HCT116 (cell line): ENCODE measurements at regions not wholly inside any gene's neighbourhood (a gene's known extent, or its start where the extent isn't known, plus 50 kb on each side); places are given as distances from the start of the nearest gene placed in this dataset.
A peak's percentile ranks its signal among the peaks of the same experiment; 100 is the strongest.

Experiments
- ATAC-seq: fragments of 200-7000 bp; cut with Tn5 transposase; 2 replicates; pipeline ENCODE4 v1.9.1; 2020; ENCODE audit warnings: mild to moderate bottlenecking, moderate library complexity
- BruUV-seq: library from RNA; stranded (reverse); fragments of 400-500 nt; replicated peaks from 2 replicates; lab custom pipeline; 2021; lab: Mats Ljungman, UMichigan
- CTCF ChIA-PET: fragments of 300-600 bp; sonication (Branson Sonifier 250); formaldehyde crosslinking; loops from one replicate; lab custom pipeline; 2021; ENCODE audit warnings: antibody characterized with exemption; lab: Charles Lee
- POLR2A ChIA-PET: fragments of 300-600, 350-600 bp; sonication (Branson Sonifier 250); formaldehyde crosslinking; loops from one replicate; lab custom pipeline; 2021; ENCODE audit warnings: antibody characterized with exemption; lab: Charles Lee
- RAD21 ChIA-PET, 2 experiments: fragments of 300-600 bp; sonication (Branson Sonifier 250); formaldehyde crosslinking; loops; one replicate each; lab custom pipeline; 2023; ENCODE audit warnings: low total read pairs in 2 of 2; ENCODE audit not compliant: uncharacterized antibody in 2 of 2, unreplicated experiment in 2 of 2, low non-redundant PET in 1 of 2; lab: Charles Lee
- DNase-seq: peaks from one replicate; pipeline ENCODE4 v3.0.0-alpha.2; 2010; ENCODE audit warnings: low read depth, low spot score
- H2AFZ ChIP-seq: fragments of 200-600 bp; shearing (Covaris generic), sonication (generic); 2 replicates; pipeline ENCODE4 v1.6.1; 2017; ENCODE audit warnings: low read depth, mixed run types, mixed read lengths, antibody characterized with exemption, low read length; ENCODE audit not compliant: poor library complexity, severe bottlenecking
- H3K27ac ChIP-seq: 2 replicates; pipeline ENCODE4 v1.5.1; 2012; ENCODE audit warnings: low read depth, low read length
- H3K27me3 ChIP-seq: fragments of 200-600 bp; sonication (generic); 2 replicates; pipeline ENCODE4 v1.6.1; 2016; ENCODE audit warnings: mixed run types, low read length, mixed read lengths; ENCODE audit not compliant: insufficient read depth
- H3K36me3 ChIP-seq, 2 experiments: fragments of 200-500 bp in 1 of 2; fragments of 200-600 bp in 1 of 2; sonication (Bioruptor generic) in 1 of 2; sonication (generic) in 1 of 2; 2 replicates each; pipeline versions ENCODE4 v1.5.1 to v1.6.1; 2014 to 2016; ENCODE audit warnings: low read length in 2 of 2, inconsistent platforms in 1 of 2, mixed read lengths in 1 of 2, mixed run types in 1 of 2; ENCODE audit not compliant: insufficient read depth in 2 of 2, control insufficient read depth in 1 of 2
- H3K4me1 ChIP-seq, 2 experiments: fragments of 200-600 bp in 1 of 2; sonication (generic) in 1 of 2; 2 replicates each; pipeline versions ENCODE4 v1.5.1 to v1.6.1; 2012 to 2017; ENCODE audit warnings: low read length in 2 of 2, inconsistent platforms in 1 of 2, mild to moderate bottlenecking in 1 of 2, mixed read lengths in 1 of 2, mixed run types in 1 of 2, moderate library complexity in 1 of 2; ENCODE audit not compliant: insufficient read depth in 2 of 2, control insufficient read depth in 1 of 2
- H3K4me2 ChIP-seq: fragments of 200-600 bp; sonication (generic); 2 replicates; pipeline ENCODE4 v1.6.1; 2017; ENCODE audit warnings: mixed run types, low read length, mixed read lengths
- H3K4me3 ChIP-seq, 2 experiments: fragments of 200-600 bp in 1 of 2; sonication (generic) in 1 of 2; replicated peaks in 1 of 2; 2 replicates each; pipeline ENCODE4 v1.5.1; 2011 to 2016; ENCODE audit warnings: low read length in 2 of 2, control low read depth in 1 of 2, low read depth in 1 of 2, mild to moderate bottlenecking in 1 of 2, mixed read lengths in 1 of 2, mixed run types in 1 of 2
- H3K79me2 ChIP-seq: fragments of 200-600 bp; sonication (generic); 2 replicates; pipeline ENCODE4 v1.6.1; 2017; ENCODE audit warnings: mild to moderate bottlenecking, mixed run types, low read length, moderate library complexity, mixed read lengths; ENCODE audit not compliant: insufficient read depth
- H3K9ac ChIP-seq: fragments of 200-600 bp; sonication (generic); 2 replicates; pipeline ENCODE4 v1.6.1; 2016; ENCODE audit warnings: low read length, mixed read lengths
- H3K9me2 ChIP-seq: fragments of 200-600 bp; sonication (generic), shearing (Covaris generic); 2 replicates; pipeline ENCODE4 v1.6.1; 2017; ENCODE audit warnings: mixed run types, mild to moderate bottlenecking, moderate library complexity; ENCODE audit not compliant: insufficient read depth
- H3K9me3 ChIP-seq, 2 experiments: fragments of 200-500 bp in 1 of 2; fragments of 200-600 bp in 1 of 2; sonication (Bioruptor generic) in 1 of 2; sonication (generic) in 1 of 2; 2 replicates each; pipeline ENCODE4 v1.6.1; 2014 to 2017; ENCODE audit warnings: low read length in 2 of 2, mixed read lengths in 2 of 2, inconsistent platforms in 1 of 2, low read depth in 1 of 2, mild to moderate bottlenecking in 1 of 2, mixed run types in 1 of 2, moderate library complexity in 1 of 2; ENCODE audit not compliant: control insufficient read depth in 1 of 2, insufficient read depth in 1 of 2
- H4K20me1 ChIP-seq: fragments of 200-600 bp; sonication (generic), shearing (Covaris generic); 2 replicates; pipeline ENCODE4 v1.6.1; 2017; ENCODE audit warnings: mixed run types, mild to moderate bottlenecking, moderate library complexity; ENCODE audit not compliant: insufficient read depth
- POLR2A ChIP-seq: IDR thresholded peaks from 2 replicates; pipeline ENCODE4 v1.7.0; 2011; ENCODE audit warnings: borderline replicate concordance; ENCODE audit not compliant: insufficient read depth, insufficient read length; ENCODE audit errors: extremely low read depth
- RAD21 ChIP-seq: IDR thresholded peaks from 2 replicates; pipeline ENCODE4 v1.6.1; 2012; ENCODE audit warnings: low read depth, mild to moderate bottlenecking
- YY1 ChIP-seq: IDR thresholded peaks from 2 replicates; pipeline ENCODE4 v1.6.1; 2011; ENCODE audit warnings: low read length, low read depth, moderate library complexity, mild to moderate bottlenecking; ENCODE audit not compliant: insufficient replicate concordance; ENCODE audit errors: extremely low read depth
- ZFX ChIP-seq: fragments of 450-650 bp; IDR thresholded peaks from 2 replicates; pipeline ENCODE4 v1.6.1; 2017
- ZNF274 ChIP-seq: fragments of 200-500 bp; sonication (Bioruptor generic); IDR thresholded peaks from 2 replicates; pipeline ENCODE4 v1.6.1; 2014; ENCODE audit warnings: mild to moderate bottlenecking, low read depth, low read length, inconsistent platforms
- intact Hi-C: fragments of 100-400 bp; cut with micrococcal nuclease; formaldehyde crosslinking; loops from 2 replicates; pipeline ENCODE4 v1.10.0; 2022
- TF ChIP-seq, protein P1 (sequence below), 3 experiments: fragments of 200-600 bp in 1 of 3; sonication (generic) in 1 of 3; IDR thresholded peaks in 2 of 3; conservative IDR thresholded peaks in 1 of 3; 2 replicates each; pipeline ENCODE4 v1.5.1; 2012 to 2017; ENCODE audit warnings: low read depth in 2 of 3, low read length in 2 of 3, antibody characterized with exemption in 1 of 3, borderline replicate concordance in 1 of 3, control low read depth in 1 of 3, mild to moderate bottlenecking in 1 of 3, mixed read lengths in 1 of 3, mixed run types in 1 of 3, moderate library complexity in 1 of 3; ENCODE audit not compliant: insufficient read depth in 1 of 3
- TF ChIP-seq, protein P2 (sequence below): IDR thresholded peaks from 2 replicates; pipeline ENCODE4 v1.6.1; 2012; ENCODE audit warnings: low read depth

DNA sequence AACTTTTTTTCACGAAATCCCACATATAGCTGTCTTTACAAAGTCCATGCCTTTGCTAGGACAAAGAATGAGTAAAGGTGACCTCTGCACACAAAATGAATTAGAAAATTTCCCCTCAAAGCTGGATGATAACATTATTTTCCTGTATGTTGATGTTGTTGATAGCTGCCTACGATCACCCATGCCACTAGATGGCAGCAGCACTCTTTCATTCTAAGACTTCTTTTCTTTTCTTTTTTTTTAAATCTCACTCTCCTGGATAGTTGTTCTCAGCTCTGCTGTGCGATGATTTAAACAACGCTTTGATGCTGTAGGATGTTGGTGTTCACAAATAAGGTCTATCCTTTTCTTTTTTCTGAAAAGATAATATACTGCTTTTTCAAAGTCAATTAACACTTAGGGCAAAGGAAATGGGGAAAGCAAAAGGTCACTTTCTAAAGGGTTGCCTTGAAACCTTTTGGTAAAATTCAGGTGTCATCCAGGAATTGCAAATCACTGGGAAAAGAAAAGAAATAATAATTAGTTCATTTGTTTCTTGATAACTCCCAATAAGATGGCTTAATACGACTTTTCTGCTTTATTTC lies 266.8 kb downstream of the C4orf33 start:
- CTCF ChIA-PET: interaction anchor here (0.6 to 2.2 kb wide), 12 partner anchors 9 to 1729 kb away, joined by 3 to 12 read pairs (median 4); no protein-coding TSS in a partner anchor
- POLR2A ChIA-PET: no interaction called here
- Histone ChIP-seq H2AFZ (no peak overlapping the region), H3K4me2 (no peak overlapping the region), H4K20me1 (no peaks in the 10 kb centered on the region), H3K9me3 (no peaks in the 10 kb centered on the region), H3K4me1 (peaks cover 8 to 9% of the 10 kb centered on the region in 2 experiments; a peak in 3 of 4 replicates), H3K27me3 (no peaks in the 10 kb centered on the region), H3K9me2 (no peaks in the 10 kb centered on the region), H3K9ac (no peak overlapping the region), H3K27ac (no peak overlapping the region), H3K79me2 (no peaks in the 10 kb centered on the region), H3K36me3 (no peaks in the 10 kb centered on the region), H3K4me3 (no peak overlapping the region)
- TF ChIP-seq, protein P1, sequence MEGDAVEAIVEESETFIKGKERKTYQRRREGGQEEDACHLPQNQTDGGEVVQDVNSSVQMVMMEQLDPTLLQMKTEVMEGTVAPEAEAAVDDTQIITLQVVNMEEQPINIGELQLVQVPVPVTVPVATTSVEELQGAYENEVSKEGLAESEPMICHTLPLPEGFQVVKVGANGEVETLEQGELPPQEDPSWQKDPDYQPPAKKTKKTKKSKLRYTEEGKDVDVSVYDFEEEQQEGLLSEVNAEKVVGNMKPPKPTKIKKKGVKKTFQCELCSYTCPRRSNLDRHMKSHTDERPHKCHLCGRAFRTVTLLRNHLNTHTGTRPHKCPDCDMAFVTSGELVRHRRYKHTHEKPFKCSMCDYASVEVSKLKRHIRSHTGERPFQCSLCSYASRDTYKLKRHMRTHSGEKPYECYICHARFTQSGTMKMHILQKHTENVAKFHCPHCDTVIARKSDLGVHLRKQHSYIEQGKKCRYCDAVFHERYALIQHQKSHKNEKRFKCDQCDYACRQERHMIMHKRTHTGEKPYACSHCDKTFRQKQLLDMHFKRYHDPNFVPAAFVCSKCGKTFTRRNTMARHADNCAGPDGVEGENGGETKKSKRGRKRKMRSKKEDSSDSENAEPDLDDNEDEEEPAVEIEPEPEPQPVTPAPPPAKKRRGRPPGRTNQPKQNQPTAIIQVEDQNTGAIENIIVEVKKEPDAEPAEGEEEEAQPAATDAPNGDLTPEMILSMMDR (IDR thresholded peaks at IDR 0.05 in 2 of 3, conservative IDR thresholded peaks at IDR 0.05 in 1 of 3; ENCODE audit: borderline replicate concordance in 1 of 3, insufficient read depth in 1 of 3, low read depth in 2 of 3, low read length in 2 of 3): peak; percentile 45 to 88 (median 69); a peak in 5 of 6 replicates
- TF ChIP-seq RAD21: peak; percentile 86
- TF ChIP-seq POLR2A: no peak
- peak; percentile 57 for DNase-seq
- peak; percentile 63; the same call in 1 of the 2 replicates for ATAC-seq
- BruUV-seq: no TSS peak
- intact Hi-C loops: loop anchor here (1.0 to 10.0 kb wide), 5 partner anchors 279 to 1722 kb away; no protein-coding TSS in a partner anchor
- RAD21 ChIA-PET: interaction anchor here in 1 of 2 experiments (0.6 kb wide), 1 partner anchor 279 kb away, joined by 3 read pairs; no protein-coding TSS in a partner anchor

DNA sequence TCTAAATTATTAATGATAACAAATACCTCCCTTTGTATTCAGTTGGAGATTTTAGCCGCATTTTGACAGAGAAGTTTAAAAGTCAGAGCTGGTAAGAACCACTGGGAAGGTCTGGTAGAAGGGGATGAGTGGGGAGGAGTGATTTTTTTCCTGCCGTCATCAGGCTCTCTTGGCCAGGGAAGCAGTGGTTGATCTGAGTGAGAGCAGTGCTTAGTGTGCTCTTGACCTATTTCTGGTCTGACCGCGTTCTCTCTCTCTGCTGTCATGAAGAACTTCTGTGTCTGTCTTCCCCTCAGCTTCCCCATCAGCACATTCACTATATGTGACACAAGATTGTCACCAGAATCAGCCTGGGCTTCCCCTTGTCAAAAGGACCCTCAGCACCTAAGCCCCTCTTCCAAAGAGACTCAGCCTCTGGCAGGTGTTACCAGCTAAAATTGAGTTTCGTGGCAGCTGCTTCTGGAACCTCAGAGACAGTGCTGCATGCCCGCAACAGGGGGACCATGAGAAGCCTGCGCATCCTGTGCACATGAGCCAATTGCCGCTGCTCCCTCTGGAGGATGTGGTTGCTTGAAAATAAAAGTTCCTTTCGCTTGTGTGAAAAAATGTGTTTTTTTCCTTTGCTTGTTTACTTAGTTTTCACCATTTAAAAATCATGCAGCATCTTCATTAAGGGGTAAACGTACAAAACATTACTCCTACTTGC lies 268.9 kb downstream of the C4orf33 start:
- no peaks in the 10 kb centered on the region for H3K79me2 ChIP-seq
- ChIA-PET CTCF (no interaction called here), POLR2A (no interaction called here), RAD21 (no interaction called here)
- no peak overlapping the region for H2AFZ ChIP-seq
- no peaks in the 10 kb centered on the region for H3K9me2 ChIP-seq
- H3K4me2 ChIP-seq: no peak overlapping the region
- TF ChIP-seq ZFX: no peak
- no peak for TF ChIP-seq POLR2A
- no peak for TF ChIP-seq YY1
- TF ChIP-seq, protein P2, sequence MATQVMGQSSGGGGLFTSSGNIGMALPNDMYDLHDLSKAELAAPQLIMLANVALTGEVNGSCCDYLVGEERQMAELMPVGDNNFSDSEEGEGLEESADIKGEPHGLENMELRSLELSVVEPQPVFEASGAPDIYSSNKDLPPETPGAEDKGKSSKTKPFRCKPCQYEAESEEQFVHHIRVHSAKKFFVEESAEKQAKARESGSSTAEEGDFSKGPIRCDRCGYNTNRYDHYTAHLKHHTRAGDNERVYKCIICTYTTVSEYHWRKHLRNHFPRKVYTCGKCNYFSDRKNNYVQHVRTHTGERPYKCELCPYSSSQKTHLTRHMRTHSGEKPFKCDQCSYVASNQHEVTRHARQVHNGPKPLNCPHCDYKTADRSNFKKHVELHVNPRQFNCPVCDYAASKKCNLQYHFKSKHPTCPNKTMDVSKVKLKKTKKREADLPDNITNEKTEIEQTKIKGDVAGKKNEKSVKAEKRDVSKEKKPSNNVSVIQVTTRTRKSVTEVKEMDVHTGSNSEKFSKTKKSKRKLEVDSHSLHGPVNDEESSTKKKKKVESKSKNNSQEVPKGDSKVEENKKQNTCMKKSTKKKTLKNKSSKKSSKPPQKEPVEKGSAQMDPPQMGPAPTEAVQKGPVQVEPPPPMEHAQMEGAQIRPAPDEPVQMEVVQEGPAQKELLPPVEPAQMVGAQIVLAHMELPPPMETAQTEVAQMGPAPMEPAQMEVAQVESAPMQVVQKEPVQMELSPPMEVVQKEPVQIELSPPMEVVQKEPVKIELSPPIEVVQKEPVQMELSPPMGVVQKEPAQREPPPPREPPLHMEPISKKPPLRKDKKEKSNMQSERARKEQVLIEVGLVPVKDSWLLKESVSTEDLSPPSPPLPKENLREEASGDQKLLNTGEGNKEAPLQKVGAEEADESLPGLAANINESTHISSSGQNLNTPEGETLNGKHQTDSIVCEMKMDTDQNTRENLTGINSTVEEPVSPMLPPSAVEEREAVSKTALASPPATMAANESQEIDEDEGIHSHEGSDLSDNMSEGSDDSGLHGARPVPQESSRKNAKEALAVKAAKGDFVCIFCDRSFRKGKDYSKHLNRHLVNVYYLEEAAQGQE: no peak
- no peak for TF ChIP-seq ZNF274
- H3K36me3 ChIP-seq: no peaks in the 10 kb centered on the region
- no peaks in the 10 kb centered on the region for H3K4me1 ChIP-seq
- H3K27ac ChIP-seq: no peak overlapping the region
- no peak for ATAC-seq
- H4K20me1 ChIP-seq: no peaks in the 10 kb centered on the region
- no peaks in the 10 kb centered on the region for H3K9me3 ChIP-seq
- no TSS peak for BruUV-seq
- H3K4me3 ChIP-seq: no peak overlapping the region
- no peak overlapping the region for H3K9ac ChIP-seq
- DNase-seq: no peak
- H3K27me3 ChIP-seq: no peaks in the 10 kb centered on the region
- intact Hi-C loops: loop anchor here (10.0 kb wide), 3 partner anchors 380 to 1720 kb away; no protein-coding TSS in a partner anchor
